ENCODE measurements at regions not wholly inside any gene's neighbourhood (a gene's known extent, or its start where the extent isn't known, plus 50 kb on each side); places are given as distances from the start of the nearest gene placed in this dataset.
"Not testable (repeated sequence)": the region's sequence is repeated elsewhere in the genome, so short reads cannot be mapped to it uniquely, and the experiment has no call there.

DNA sequence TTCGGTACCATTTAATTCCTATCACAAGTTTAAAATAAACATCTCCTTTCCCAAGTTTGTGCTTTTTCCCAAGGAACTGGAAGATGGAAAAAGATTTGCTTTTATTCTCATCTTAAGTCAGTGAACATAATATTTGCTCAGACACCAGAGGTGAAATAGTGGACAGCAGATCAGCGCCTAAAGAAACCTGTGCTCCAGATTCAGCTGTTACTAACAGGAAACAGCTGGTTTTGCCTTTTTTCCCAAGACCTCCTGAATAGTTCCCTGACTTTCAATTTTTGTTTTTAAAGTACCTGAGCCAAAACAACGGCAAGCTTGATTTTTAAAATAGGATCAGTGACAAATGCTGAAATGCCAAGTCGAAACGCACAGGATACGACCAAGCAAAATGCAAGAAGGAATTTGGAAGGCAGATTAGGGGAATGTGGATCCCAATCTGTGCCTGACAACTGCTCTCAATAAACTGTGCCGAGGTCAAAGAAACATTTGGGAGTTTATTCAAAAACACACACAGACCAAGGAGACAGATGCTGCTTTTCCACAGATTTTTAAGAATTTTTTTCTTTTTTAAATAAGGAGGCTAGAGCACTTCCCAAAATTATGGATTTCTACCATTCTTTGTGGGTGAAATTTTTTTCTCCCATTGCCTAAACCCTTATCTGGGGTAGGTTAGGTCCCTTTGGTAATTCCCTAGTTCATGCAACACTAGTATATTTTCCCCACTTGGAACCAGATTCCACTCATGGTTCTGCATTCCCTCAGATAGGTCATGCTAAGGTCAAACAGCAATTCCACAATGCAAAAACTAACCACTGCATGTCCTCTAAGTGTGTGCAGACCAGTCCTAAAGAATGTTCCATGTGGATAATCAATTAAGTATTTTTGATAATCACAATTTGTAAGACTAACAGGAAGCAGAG, 121.5 kb upstream of the PDE1A start:
- H3K9ac ChIP-seq (ENCODE audit: low read depth in 1 of 2, low read length in 2 of 2) = no peak overlapping the region
- no peaks in the 10 kb centered on the region for H3K9me3 ChIP-seq (ENCODE audit: control insufficient read depth in 4 of 4, low read length in 3 of 4)
- H3K27ac ChIP-seq (ENCODE audit: low read depth in 1 of 2, low read length in 2 of 2) = no peak overlapping the region
- no peaks in the 10 kb centered on the region for H3K36me3 ChIP-seq (ENCODE audit: control insufficient read depth in 4 of 4, insufficient read depth in 3 of 4, low read depth in 1 of 4, low read length in 3 of 4)
- no peak for DNase-seq (ENCODE audit: low spot score)
- WGBS = 62% methylated on average over 7 of the region's 7 CpGs
- H3K27me3 ChIP-seq (ENCODE audit: control insufficient read depth in 4 of 4, insufficient read depth in 4 of 4, low read length in 3 of 4) = no peaks in the 10 kb centered on the region
- no peaks in the 10 kb centered on the region for H3K4me1 ChIP-seq (ENCODE audit: control insufficient read depth in 4 of 4, insufficient read depth in 4 of 4, low read length in 3 of 4)
- peak; percentile 67 for TF ChIP-seq NR2F2 (IDR thresholded peaks at IDR 0.05)
- TF ChIP-seq, protein P1, sequence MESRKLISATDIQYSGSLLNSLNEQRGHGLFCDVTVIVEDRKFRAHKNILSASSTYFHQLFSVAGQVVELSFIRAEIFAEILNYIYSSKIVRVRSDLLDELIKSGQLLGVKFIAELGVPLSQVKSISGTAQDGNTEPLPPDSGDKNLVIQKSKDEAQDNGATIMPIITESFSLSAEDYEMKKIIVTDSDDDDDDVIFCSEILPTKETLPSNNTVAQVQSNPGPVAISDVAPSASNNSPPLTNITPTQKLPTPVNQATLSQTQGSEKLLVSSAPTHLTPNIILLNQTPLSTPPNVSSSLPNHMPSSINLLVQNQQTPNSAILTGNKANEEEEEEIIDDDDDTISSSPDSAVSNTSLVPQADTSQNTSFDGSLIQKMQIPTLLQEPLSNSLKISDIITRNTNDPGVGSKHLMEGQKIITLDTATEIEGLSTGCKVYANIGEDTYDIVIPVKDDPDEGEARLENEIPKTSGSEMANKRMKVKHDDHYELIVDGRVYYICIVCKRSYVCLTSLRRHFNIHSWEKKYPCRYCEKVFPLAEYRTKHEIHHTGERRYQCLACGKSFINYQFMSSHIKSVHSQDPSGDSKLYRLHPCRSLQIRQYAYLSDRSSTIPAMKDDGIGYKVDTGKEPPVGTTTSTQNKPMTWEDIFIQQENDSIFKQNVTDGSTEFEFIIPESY (IDR thresholded peaks at IDR 0.05) = no peak
- H3K4me3 ChIP-seq (ENCODE audit: low read depth in 1 of 3, low read length in 3 of 3) = no peak overlapping the region

DNA sequence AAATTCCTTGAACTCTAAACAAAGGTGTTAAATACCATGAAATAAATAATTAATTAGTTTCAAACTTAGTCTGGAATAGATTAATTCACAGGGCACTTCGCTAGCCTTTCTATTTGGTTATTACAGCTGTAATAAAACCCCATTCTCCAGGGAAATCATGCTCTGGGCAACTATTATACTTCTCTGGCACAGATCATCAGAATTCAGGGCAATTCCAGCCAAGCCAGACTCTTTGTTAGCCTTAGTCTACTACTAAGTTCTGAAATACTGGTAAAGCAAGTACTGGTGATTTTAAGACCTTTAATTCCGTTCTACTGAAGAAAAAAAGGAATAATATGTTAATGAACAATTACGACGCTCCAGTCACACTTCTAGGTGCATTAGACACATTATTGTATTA, 123.4 kb upstream of the PDE1A start:
- Histone ChIP-seq H3K4me3 (ENCODE audit: low read depth in 1 of 3, low read length in 3 of 3) (no peak overlapping the region), H3K4me1 (ENCODE audit: control insufficient read depth in 4 of 4, insufficient read depth in 4 of 4, low read length in 3 of 4) (no peaks in the 10 kb centered on the region), H3K9ac (ENCODE audit: low read depth in 1 of 2, low read length in 2 of 2) (no peak overlapping the region), H3K27me3 (ENCODE audit: control insufficient read depth in 4 of 4, insufficient read depth in 4 of 4, low read length in 3 of 4) (no peaks in the 10 kb centered on the region), H3K9me3 (ENCODE audit: control insufficient read depth in 4 of 4, low read length in 3 of 4) (no peaks in the 10 kb centered on the region), H3K36me3 (ENCODE audit: control insufficient read depth in 4 of 4, insufficient read depth in 3 of 4, low read depth in 1 of 4, low read length in 3 of 4) (no peaks in the 10 kb centered on the region), H3K27ac (ENCODE audit: low read depth in 1 of 2, low read length in 2 of 2) (no peak overlapping the region)
- WGBS = 76% methylated on average over 4 of the region's 4 CpGs
- no peak for DNase-seq (ENCODE audit: low spot score)
- TF ChIP-seq NR2F2 (IDR thresholded peaks at IDR 0.05) = no peak
- TF ChIP-seq, protein P1 (IDR thresholded peaks at IDR 0.05) = no peak
- no peak for TF ChIP-seq JUND (IDR thresholded peaks at IDR 0.05)
- no peak for TF ChIP-seq EGR1 (IDR thresholded peaks at IDR 0.05; ENCODE audit: low read depth in 2 of 2)
- TF ChIP-seq TAF1 (conservative IDR thresholded peaks at IDR 0.05) = no peak
- TF ChIP-seq SP1 (IDR thresholded peaks at IDR 0.05) = no peak
- no peak for TF ChIP-seq YY1 (IDR thresholded peaks at IDR 0.05)
- no peak for TF ChIP-seq RAD21 (IDR thresholded peaks at IDR 0.05)
- TF ChIP-seq, protein P2, sequence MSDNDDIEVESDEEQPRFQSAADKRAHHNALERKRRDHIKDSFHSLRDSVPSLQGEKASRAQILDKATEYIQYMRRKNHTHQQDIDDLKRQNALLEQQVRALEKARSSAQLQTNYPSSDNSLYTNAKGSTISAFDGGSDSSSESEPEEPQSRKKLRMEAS (IDR thresholded peaks at IDR 0.05) = no peak
- no peak for TF ChIP-seq FOXA2 (IDR thresholded peaks at IDR 0.05)
- no peak for TF ChIP-seq FOXA1 (IDR thresholded peaks at IDR 0.05)
- no peak for TF ChIP-seq RXRA (IDR thresholded peaks at IDR 0.05)
- no peak for TF ChIP-seq HNF4A (conservative IDR thresholded peaks at IDR 0.05)
- no peak for TF ChIP-seq GABPA (IDR thresholded peaks at IDR 0.05 in 1 of 2, conservative IDR thresholded peaks at IDR 0.05 in 1 of 2)
- no peak for TF ChIP-seq HNF4G (IDR thresholded peaks at IDR 0.05)
- TF ChIP-seq, protein P3, sequence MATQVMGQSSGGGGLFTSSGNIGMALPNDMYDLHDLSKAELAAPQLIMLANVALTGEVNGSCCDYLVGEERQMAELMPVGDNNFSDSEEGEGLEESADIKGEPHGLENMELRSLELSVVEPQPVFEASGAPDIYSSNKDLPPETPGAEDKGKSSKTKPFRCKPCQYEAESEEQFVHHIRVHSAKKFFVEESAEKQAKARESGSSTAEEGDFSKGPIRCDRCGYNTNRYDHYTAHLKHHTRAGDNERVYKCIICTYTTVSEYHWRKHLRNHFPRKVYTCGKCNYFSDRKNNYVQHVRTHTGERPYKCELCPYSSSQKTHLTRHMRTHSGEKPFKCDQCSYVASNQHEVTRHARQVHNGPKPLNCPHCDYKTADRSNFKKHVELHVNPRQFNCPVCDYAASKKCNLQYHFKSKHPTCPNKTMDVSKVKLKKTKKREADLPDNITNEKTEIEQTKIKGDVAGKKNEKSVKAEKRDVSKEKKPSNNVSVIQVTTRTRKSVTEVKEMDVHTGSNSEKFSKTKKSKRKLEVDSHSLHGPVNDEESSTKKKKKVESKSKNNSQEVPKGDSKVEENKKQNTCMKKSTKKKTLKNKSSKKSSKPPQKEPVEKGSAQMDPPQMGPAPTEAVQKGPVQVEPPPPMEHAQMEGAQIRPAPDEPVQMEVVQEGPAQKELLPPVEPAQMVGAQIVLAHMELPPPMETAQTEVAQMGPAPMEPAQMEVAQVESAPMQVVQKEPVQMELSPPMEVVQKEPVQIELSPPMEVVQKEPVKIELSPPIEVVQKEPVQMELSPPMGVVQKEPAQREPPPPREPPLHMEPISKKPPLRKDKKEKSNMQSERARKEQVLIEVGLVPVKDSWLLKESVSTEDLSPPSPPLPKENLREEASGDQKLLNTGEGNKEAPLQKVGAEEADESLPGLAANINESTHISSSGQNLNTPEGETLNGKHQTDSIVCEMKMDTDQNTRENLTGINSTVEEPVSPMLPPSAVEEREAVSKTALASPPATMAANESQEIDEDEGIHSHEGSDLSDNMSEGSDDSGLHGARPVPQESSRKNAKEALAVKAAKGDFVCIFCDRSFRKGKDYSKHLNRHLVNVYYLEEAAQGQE (IDR thresholded peaks at IDR 0.05) = no peak
- TF ChIP-seq, protein P4, sequence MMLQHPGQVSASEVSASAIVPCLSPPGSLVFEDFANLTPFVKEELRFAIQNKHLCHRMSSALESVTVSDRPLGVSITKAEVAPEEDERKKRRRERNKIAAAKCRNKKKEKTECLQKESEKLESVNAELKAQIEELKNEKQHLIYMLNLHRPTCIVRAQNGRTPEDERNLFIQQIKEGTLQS (IDR thresholded peaks at IDR 0.05) = no peak

DNA sequence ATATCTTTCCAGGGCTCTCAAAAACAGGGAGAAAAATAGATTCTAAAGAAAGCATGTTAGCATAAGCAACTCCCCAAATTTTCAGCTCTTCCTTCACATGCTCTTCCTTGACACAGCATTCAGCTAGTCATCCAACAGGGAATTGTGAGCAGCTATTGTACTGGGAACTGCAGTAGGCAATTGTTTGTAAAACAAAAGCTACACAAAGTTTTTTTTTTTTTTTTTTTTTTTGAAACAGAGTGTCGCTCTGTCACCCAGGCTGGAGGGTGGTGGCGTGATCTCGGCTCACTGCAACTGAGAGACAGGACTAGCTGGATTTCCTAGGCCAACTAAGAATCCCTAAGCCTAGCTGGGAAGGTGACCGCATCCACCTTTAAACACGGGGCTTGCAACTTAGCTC, 125.4 kb upstream of the PDE1A start:
- not testable (repeated sequence) for H3K27me3 ChIP-seq (ENCODE audit: control insufficient read depth in 4 of 4, insufficient read depth in 4 of 4, low read length in 3 of 4); H3K9me3 ChIP-seq (ENCODE audit: control insufficient read depth in 4 of 4, low read length in 3 of 4); DNase-seq (ENCODE audit: low spot score); H3K4me1 ChIP-seq (ENCODE audit: control insufficient read depth in 4 of 4, insufficient read depth in 4 of 4, low read length in 3 of 4); H3K9ac ChIP-seq (ENCODE audit: low read depth in 1 of 2, low read length in 2 of 2); H3K4me3 ChIP-seq (ENCODE audit: low read depth in 1 of 3, low read length in 3 of 3); H3K27ac ChIP-seq (ENCODE audit: low read depth in 1 of 2, low read length in 2 of 2); H3K36me3 ChIP-seq (ENCODE audit: control insufficient read depth in 4 of 4, insufficient read depth in 3 of 4, low read depth in 1 of 4, low read length in 3 of 4)
- WGBS = 87% methylated on average over 5 of the region's 5 CpGs

DNA sequence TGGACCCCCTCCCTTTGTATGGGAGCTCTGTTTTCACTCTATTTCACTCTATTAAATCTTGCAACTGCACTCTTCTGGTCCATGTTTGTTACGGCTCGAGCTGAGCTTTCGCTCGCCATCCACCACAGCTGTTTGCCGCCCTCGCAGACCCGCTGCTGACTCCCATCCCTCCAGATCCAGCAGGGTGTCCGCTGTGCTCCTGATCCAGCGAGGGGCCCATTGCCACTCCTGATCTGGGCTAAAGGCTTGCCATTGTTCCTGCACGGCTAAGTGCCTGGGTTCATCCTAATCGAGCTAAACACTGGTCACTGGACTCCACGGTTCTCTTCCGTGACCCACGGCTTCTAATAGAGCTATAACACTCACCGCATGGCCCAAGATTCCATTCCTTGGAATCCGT, 125.9 kb upstream of the PDE1A start:
- not testable (repeated sequence) for H3K4me3 ChIP-seq (ENCODE audit: low read depth in 1 of 3, low read length in 3 of 3); DNase-seq (ENCODE audit: low spot score); H3K9me3 ChIP-seq (ENCODE audit: control insufficient read depth in 4 of 4, low read length in 3 of 4); H3K9ac ChIP-seq (ENCODE audit: low read depth in 1 of 2, low read length in 2 of 2); H3K27me3 ChIP-seq (ENCODE audit: control insufficient read depth in 4 of 4, insufficient read depth in 4 of 4, low read length in 3 of 4); H3K36me3 ChIP-seq (ENCODE audit: control insufficient read depth in 4 of 4, insufficient read depth in 3 of 4, low read depth in 1 of 4, low read length in 3 of 4); H3K4me1 ChIP-seq (ENCODE audit: control insufficient read depth in 4 of 4, insufficient read depth in 4 of 4, low read length in 3 of 4); H3K27ac ChIP-seq (ENCODE audit: low read depth in 1 of 2, low read length in 2 of 2)
- WGBS = 91% methylated on average over 16 of the region's 16 CpGs
